GM12891 (cell line): ENCODE measurements at regions not wholly inside any gene's neighbourhood (a gene's known extent, or its start where the extent isn't known, plus 50 kb on each side); places are given as distances from the start of the nearest gene placed in this dataset.

Experiments
- POLR2A ChIP-seq: IDR thresholded peaks from 2 replicates; pipeline ENCODE4 v1.6.1; 2011; ENCODE audit warnings: low read depth, low read length, control low read depth
- POLR2AphosphoS5 ChIP-seq: IDR thresholded peaks from 2 replicates; pipeline ENCODE4 v1.6.1; 2011; ENCODE audit warnings: low read depth, low read length, control low read depth

GRCh38 chr15:31557899-31558298 is 231.3 kb downstream of the KLF13 start:
- no peak for TF ChIP-seq POLR2A
- no peak for TF ChIP-seq POLR2AphosphoS5
